Naive thymus-derived CD8-positive, alpha-beta T cell (primary cell): ENCODE measurements at regions not wholly inside any gene's neighbourhood (a gene's known extent, or its start where the extent isn't known, plus 50 kb on each side); places are given as distances from the start of the nearest gene placed in this dataset.
"Not testable (repeated sequence)": the region's sequence is repeated elsewhere in the genome, so short reads cannot be mapped to it uniquely, and the experiment has no call there.

Source experiments
- ATAC-seq, 2 donors: fragments of 150-1000 bp; cut with Tn5 transposase in 1 of 2; sonication (Bioruptor Pico), chemical (Tn5 transposase) in 1 of 2; 1 replicate in 1 of 2; 2 replicates in 1 of 2; pipeline ENCODE4 v1.10.0; 2021; ENCODE audit warnings: mild to moderate bottlenecking in 2 of 2, moderate library complexity in 2 of 2
- POLR2A ChIA-PET: fragments of 350-600 bp; sonication (Branson Sonifier 250); formaldehyde crosslinking; loops from one replicate; lab custom pipeline; 2021; ENCODE audit warnings: antibody characterized with exemption; lab: Charles Lee
- DNase-seq, 10 donors: peaks; one replicate each; pipeline versions ENCODE4 v3.0.0 to v3.0.0-alpha.2; 2020 to 2022
- H3K27ac Mint-ChIP-seq, 10 donors: one replicate each; pipeline ENCODE4 v1.8.0; 2020 to 2022; ENCODE audit warnings: mild to moderate bottlenecking in 10 of 10, mixed read lengths in 10 of 10, moderate library complexity in 4 of 10, inconsistent platforms in 1 of 10
- H3K27me3 Mint-ChIP-seq, 5 donors: one replicate each; pipeline ENCODE4 v1.8.0; 2021 to 2022; ENCODE audit warnings: mixed read lengths in 5 of 5
- H3K36me3 Mint-ChIP-seq, 3 donors: one replicate each; pipeline ENCODE4 v1.8.0; 2020 to 2022; ENCODE audit warnings: mixed read lengths in 3 of 3, mild to moderate bottlenecking in 2 of 3, inconsistent platforms in 1 of 3
- H3K4me1 Mint-ChIP-seq, 4 donors: one replicate each; pipeline ENCODE4 v1.8.0; 2021 to 2022; ENCODE audit warnings: mixed read lengths in 4 of 4
- H3K4me3 Mint-ChIP-seq, 10 donors: one replicate each; pipeline ENCODE4 v1.8.0; 2020 to 2022; ENCODE audit warnings: mild to moderate bottlenecking in 10 of 10, mixed read lengths in 10 of 10, moderate library complexity in 6 of 10, inconsistent platforms in 1 of 10
- H3K9me3 Mint-ChIP-seq, 9 donors: one replicate each; pipeline ENCODE4 v1.8.0; 2020 to 2022; ENCODE audit warnings: mixed read lengths in 9 of 9, mild to moderate bottlenecking in 3 of 9, inconsistent platforms in 1 of 9, moderate library complexity in 1 of 9

- DNase-seq (no peak), ATAC-seq (no peak)
- H3K36me3 Mint-ChIP-seq = peaks cover 0 to 5% (median 3%) of the 10 kb centered on the region in 3 donors
- H3K9me3 Mint-ChIP-seq = peaks cover 0 to 12% (median 4%) of the 10 kb centered on the region in 9 donors
- H3K4me1 Mint-ChIP-seq = peaks cover 0 to 2% (median 0%) of the 10 kb centered on the region in 4 donors
- no peak overlapping the region for H3K4me3 Mint-ChIP-seq
- H3K27me3 Mint-ChIP-seq = no peaks in the 10 kb centered on the region
- POLR2A ChIA-PET = interaction anchor here (0.5 kb wide), 1 partner anchor 1279 kb away, joined by 4 read pairs; no protein-coding TSS in a partner anchor
- H3K27ac Mint-ChIP-seq = peak overlapping the region in 1 of 10 donors; percentile 28
Measured at GRCh38 chr3:56951366-56951765, 109.1 kb upstream of the SPATA12 start.

GRCh38 chr3:56945378-56945777 is 115.1 kb upstream of the SPATA12 start:
- H3K9me3 Mint-ChIP-seq = peaks cover 0 to 29% (median 9%) of the 10 kb centered on the region in 9 donors
- not testable (repeated sequence) for H3K4me3 Mint-ChIP-seq, H3K27ac Mint-ChIP-seq, ATAC-seq, H3K27me3 Mint-ChIP-seq, DNase-seq
- POLR2A ChIA-PET = interaction anchor here (0.6 kb wide), 1 partner anchor 12 kb away, joined by 4 read pairs; no protein-coding TSS in a partner anchor
- peaks cover 0 to 16% (median 10%) of the 10 kb centered on the region in 3 donors for H3K36me3 Mint-ChIP-seq
- peaks cover 6 to 22% (median 12%) of the 10 kb centered on the region in 4 donors for H3K4me1 Mint-ChIP-seq

GRCh38 chr3:56942523-56942922 is 117.9 kb upstream of the SPATA12 start:
- no peak for ATAC-seq
- POLR2A ChIA-PET = interaction anchor here (0.6 kb wide), 1 partner anchor 49 kb away, joined by 3 read pairs; no protein-coding TSS in a partner anchor

GRCh38 chr3:56940976-56941375 is 119.5 kb upstream of the SPATA12 start:
- Mint-ChIP-seq H3K27ac (no peak overlapping the region), H3K36me3 (peaks cover 0 to 8% (median 4%) of the 10 kb centered on the region in 3 donors)
- POLR2A ChIA-PET = interaction anchor here (0.6 kb wide), 1 partner anchor 28 kb away, joined by 4 read pairs; no protein-coding TSS in a partner anchor

More at GRCh38 chr3:56942523-56942922, 117.9 kb upstream of the SPATA12 start:
- Mint-ChIP-seq H3K27me3 (no peaks in the 10 kb centered on the region), H3K4me3 (peak overlapping the region in 4 of 10 donors; percentile 3 to 76 (median 40)), H3K27ac (peak overlapping the region in 5 of 10 donors; percentile 0 to 81 (median 23)), H3K4me1 (peaks cover 6 to 22% (median 12%) of the 10 kb centered on the region in 4 donors), H3K9me3 (peaks cover 0 to 29% (median 9%) of the 10 kb centered on the region in 9 donors), H3K36me3 (peaks cover 0 to 16% (median 10%) of the 10 kb centered on the region in 3 donors)
- DNase-seq = no peak

GRCh38 chr3:56940321-56940720 is 120.1 kb upstream of the SPATA12 start:
- H3K4me3 Mint-ChIP-seq = no peak overlapping the region
- no peaks in the 10 kb centered on the region for H3K27me3 Mint-ChIP-seq
- peaks cover 9 to 25% (median 17%) of the 10 kb centered on the region in 4 donors for H3K4me1 Mint-ChIP-seq
- no peak overlapping the region for H3K27ac Mint-ChIP-seq
- DNase-seq (no peak), ATAC-seq (no peak)
- H3K9me3 Mint-ChIP-seq = peaks cover 0 to 16% (median 4%) of the 10 kb centered on the region in 9 donors
- POLR2A ChIA-PET = interaction anchor here (0.6 kb wide), 1 partner anchor 28 kb away, joined by 4 read pairs; no protein-coding TSS in a partner anchor
- peaks cover 0 to 8% (median 4%) of the 10 kb centered on the region in 3 donors for H3K36me3 Mint-ChIP-seq

More at GRCh38 chr3:56940976-56941375, 119.5 kb upstream of the SPATA12 start:
- DNase-seq = no peak
- H3K9me3 Mint-ChIP-seq = peaks cover 0 to 13% (median 4%) of the 10 kb centered on the region in 9 donors
- H3K4me1 Mint-ChIP-seq = peaks cover 6 to 21% (median 13%) of the 10 kb centered on the region in 4 donors
- H3K27me3 Mint-ChIP-seq = no peaks in the 10 kb centered on the region
- ATAC-seq = no peak
- H3K4me3 Mint-ChIP-seq = no peak overlapping the region

- peaks cover 9 to 22% (median 17%) of the 10 kb centered on the region in 4 donors for H3K4me1 Mint-ChIP-seq
- no peak for ATAC-seq
- POLR2A ChIA-PET = no interaction called here
- H3K27ac Mint-ChIP-seq = no peak overlapping the region
- DNase-seq = no peak
- H3K9me3 Mint-ChIP-seq = peaks cover 0 to 16% (median 2%) of the 10 kb centered on the region in 9 donors
- H3K4me3 Mint-ChIP-seq = no peak overlapping the region
- peaks cover 0 to 4% (median 3%) of the 10 kb centered on the region in 3 donors for H3K36me3 Mint-ChIP-seq
- no peaks in the 10 kb centered on the region for H3K27me3 Mint-ChIP-seq
Measured at GRCh38 chr3:56939834-56940233, 120.6 kb upstream of the SPATA12 start.

- Mint-ChIP-seq H3K9me3 (peaks cover 0 to 15% (median 6%) of the 10 kb centered on the region in 9 donors), H3K36me3 (peaks cover 0 to 6% (median 5%) of the 10 kb centered on the region in 3 donors), H3K27ac (no peak overlapping the region), H3K4me1 (peaks cover 10 to 20% (median 16%) of the 10 kb centered on the region in 4 donors), H3K4me3 (no peak overlapping the region), H3K27me3 (no peaks in the 10 kb centered on the region)
- ATAC-seq (no peak), DNase-seq (no peak)
- POLR2A ChIA-PET = no interaction called here
Measured at GRCh38 chr3:56938530-56938929, 121.9 kb upstream of the SPATA12 start.

GRCh38 chr3:56937580-56937979 is 122.9 kb upstream of the SPATA12 start:
- H3K9me3 Mint-ChIP-seq = peaks cover 0 to 24% (median 7%) of the 10 kb centered on the region in 9 donors
- H3K4me1 Mint-ChIP-seq = peaks cover 8 to 16% (median 13%) of the 10 kb centered on the region in 4 donors
- ATAC-seq = no peak
- no peak overlapping the region for H3K4me3 Mint-ChIP-seq
- POLR2A ChIA-PET = no interaction called here
- no peak for DNase-seq
- H3K27ac Mint-ChIP-seq = peak overlapping the region in 1 of 10 donors; percentile 53
- H3K27me3 Mint-ChIP-seq = no peaks in the 10 kb centered on the region
- H3K36me3 Mint-ChIP-seq = peaks cover 0 to 9% (median 9%) of the 10 kb centered on the region in 3 donors

GRCh38 chr3:56935811-56936210 is 124.7 kb upstream of the SPATA12 start:
- H3K4me3 Mint-ChIP-seq = peak overlapping the region in 4 of 10 donors; percentile 15 to 62 (median 38)
- peaks cover 0 to 9% (median 9%) of the 10 kb centered on the region in 3 donors for H3K36me3 Mint-ChIP-seq
- POLR2A ChIA-PET = interaction anchor here (1.5 kb wide), 1 partner anchor 8 kb away, joined by 5 read pairs; no protein-coding TSS in a partner anchor
- H3K27me3 Mint-ChIP-seq = no peaks in the 10 kb centered on the region
- peaks cover 6 to 13% (median 9%) of the 10 kb centered on the region in 4 donors for H3K4me1 Mint-ChIP-seq
- H3K27ac Mint-ChIP-seq = peak overlapping the region in 2 of 10 donors; percentile 7 to 25
- H3K9me3 Mint-ChIP-seq = peaks cover 0 to 24% (median 7%) of the 10 kb centered on the region in 9 donors
- ATAC-seq = no peak
- DNase-seq = no peak

GRCh38 chr3:56934481-56934880 is 126.0 kb upstream of the SPATA12 start:
- H3K27me3 Mint-ChIP-seq, H3K27ac Mint-ChIP-seq, H3K36me3 Mint-ChIP-seq, DNase-seq, POLR2A ChIA-PET, ATAC-seq, H3K4me3 Mint-ChIP-seq: not testable (repeated sequence)
- peaks cover 13 to 23% (median 17%) of the 10 kb centered on the region in 4 donors for H3K4me1 Mint-ChIP-seq
- peaks cover 0 to 24% (median 7%) of the 10 kb centered on the region in 9 donors for H3K9me3 Mint-ChIP-seq

- Mint-ChIP-seq H3K36me3 (peaks cover 2 to 9% (median 9%) of the 10 kb centered on the region in 3 donors), H3K4me1 (peaks cover 17 to 30% (median 23%) of the 10 kb centered on the region in 4 donors)
- no peak for ATAC-seq
Measured at GRCh38 chr3:56933803-56934202, 126.7 kb upstream of the SPATA12 start.

GRCh38 chr3:56932866-56933265 is 127.6 kb upstream of the SPATA12 start:
- Mint-ChIP-seq H3K36me3 (peaks cover 2 to 9% (median 9%) of the 10 kb centered on the region in 3 donors), H3K9me3 (peaks cover 0 to 24% (median 7%) of the 10 kb centered on the region in 9 donors), H3K27me3 (no peaks in the 10 kb centered on the region), H3K4me1 (peaks cover 27 to 40% (median 33%) of the 10 kb centered on the region in 4 donors), H3K4me3 (no peak overlapping the region), H3K27ac (no peak overlapping the region)
- DNase-seq (no peak), ATAC-seq (no peak)
- POLR2A ChIA-PET = interaction anchor here (0.7 kb wide), 1 partner anchor 12 kb away, joined by 4 read pairs; no protein-coding TSS in a partner anchor

More at GRCh38 chr3:56933803-56934202, 126.7 kb upstream of the SPATA12 start:
- no peak for DNase-seq
- H3K9me3 Mint-ChIP-seq = peaks cover 0 to 24% (median 7%) of the 10 kb centered on the region in 9 donors
- POLR2A ChIA-PET = no interaction called here
- peak overlapping the region in 2 of 10 donors; percentile 22 to 24 for H3K27ac Mint-ChIP-seq
- no peaks in the 10 kb centered on the region for H3K27me3 Mint-ChIP-seq
- no peak overlapping the region for H3K4me3 Mint-ChIP-seq

- H3K27ac Mint-ChIP-seq = peak overlapping the region in 5 of 10 donors; percentile 0 to 48 (median 5)
- DNase-seq = no peak
- no peak for ATAC-seq
- no peaks in the 10 kb centered on the region for H3K27me3 Mint-ChIP-seq
- peaks cover 28 to 47% (median 40%) of the 10 kb centered on the region in 4 donors for H3K4me1 Mint-ChIP-seq
- H3K36me3 Mint-ChIP-seq = peaks cover 2 to 9% (median 9%) of the 10 kb centered on the region in 3 donors
- no peak overlapping the region for H3K4me3 Mint-ChIP-seq
- H3K9me3 Mint-ChIP-seq = peaks cover 0 to 24% (median 7%) of the 10 kb centered on the region in 9 donors
- POLR2A ChIA-PET = interaction anchor here (0.7 kb wide), 1 partner anchor 20 kb away, joined by 3 read pairs; no protein-coding TSS in a partner anchor
Measured at GRCh38 chr3:56931836-56932235, 128.6 kb upstream of the SPATA12 start.
